ENCODE measurements at regions not wholly inside any gene's neighbourhood (a gene's known extent, or its start where the extent isn't known, plus 50 kb on each side); places are given as distances from the start of the nearest gene placed in this dataset.

GRCh38 chr11:101812546-101812945, 102.3 kb upstream of the CEP126 start:
- Histone ChIP-seq H3K27ac (no peak overlapping the region), H3K9me3 (no peaks in the 10 kb centered on the region), H3K4me1 (peaks cover 0 to 5% (median 0%) of the 10 kb centered on the region in 9 donors), H3K4me3 (no peak overlapping the region), H3K36me3 (no peaks in the 10 kb centered on the region), H3K27me3 (no peaks in the 10 kb centered on the region)
- intact Hi-C loops (cut with DNase I) = no loop called here
- ATAC-seq = no peak
- no peak for TF ChIP-seq CTCF (IDR thresholded peaks at IDR 0.05)
- no peak for DNase-seq
- 65 to 69% methylated on average over 2 of the region's 2 CpGs for WGBS, 2 donors

GRCh38 chr11:101810546-101810945, 104.3 kb upstream of the CEP126 start:
- no peaks in the 10 kb centered on the region for H3K9me3 ChIP-seq
- intact Hi-C loops (cut with DNase I) = no loop called here
- TF ChIP-seq CTCF (IDR thresholded peaks at IDR 0.05) = no peak
- H3K27me3 ChIP-seq = no peaks in the 10 kb centered on the region
- H3K36me3 ChIP-seq = no peaks in the 10 kb centered on the region
- WGBS, 2 donors = 63 to 75% methylated on average over 1 of the region's 1 CpG
- no peaks in the 10 kb centered on the region for H3K4me1 ChIP-seq
- DNase-seq (no peak), ATAC-seq (no peak)
- no peak overlapping the region for H3K27ac ChIP-seq
- H3K4me3 ChIP-seq = no peak overlapping the region

DNA sequence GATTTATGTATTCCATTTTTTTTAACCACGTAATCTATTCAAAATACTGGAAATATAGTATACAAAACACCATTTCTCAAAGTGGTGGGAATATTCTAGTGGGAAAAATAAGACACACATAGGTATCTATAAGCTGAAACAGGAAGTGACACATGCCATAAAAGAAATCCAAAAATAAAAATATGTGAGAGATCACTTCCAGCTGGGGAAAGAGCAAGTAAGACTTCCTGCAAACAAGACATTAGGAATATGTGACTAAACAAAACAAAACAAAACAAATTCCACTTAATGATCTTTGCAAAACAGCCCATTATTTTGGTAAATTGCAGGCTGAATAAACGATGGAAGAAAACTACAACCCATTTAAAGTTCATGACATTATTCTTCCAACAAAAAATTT, 107.3 kb upstream of the CEP126 start:
- 49 to 64% methylated on average over 2 of the region's 2 CpGs for WGBS, 2 donors
- no peak for DNase-seq
- no peak for TF ChIP-seq CTCF (IDR thresholded peaks at IDR 0.05)
- Histone ChIP-seq H3K4me3 (no peak overlapping the region), H3K4me1 (no peaks in the 10 kb centered on the region), H3K27me3 (no peaks in the 10 kb centered on the region), H3K27ac (no peak overlapping the region), H3K9me3 (peaks cover 0 to 2% (median 0%) of the 10 kb centered on the region in 11 donors), H3K36me3 (no peaks in the 10 kb centered on the region)
- intact Hi-C loops (cut with DNase I) = no loop called here
- no peak for ATAC-seq

GRCh38 chr11:101803651-101804050, 111.2 kb upstream of the CEP126 start:
- Histone ChIP-seq H3K27me3 (no peaks in the 10 kb centered on the region), H3K9me3 (peaks cover 0 to 6% (median 0%) of the 10 kb centered on the region in 11 donors), H3K4me1 (no peaks in the 10 kb centered on the region), H3K27ac (no peak overlapping the region), H3K4me3 (no peak overlapping the region), H3K36me3 (no peaks in the 10 kb centered on the region)
- intact Hi-C loops (cut with DNase I) = no loop called here
- TF ChIP-seq CTCF (IDR thresholded peaks at IDR 0.05) = no peak
- WGBS, 2 donors = 57 to 63% methylated on average over 2 of the region's 2 CpGs
- ATAC-seq (no peak), DNase-seq (no peak)

DNA sequence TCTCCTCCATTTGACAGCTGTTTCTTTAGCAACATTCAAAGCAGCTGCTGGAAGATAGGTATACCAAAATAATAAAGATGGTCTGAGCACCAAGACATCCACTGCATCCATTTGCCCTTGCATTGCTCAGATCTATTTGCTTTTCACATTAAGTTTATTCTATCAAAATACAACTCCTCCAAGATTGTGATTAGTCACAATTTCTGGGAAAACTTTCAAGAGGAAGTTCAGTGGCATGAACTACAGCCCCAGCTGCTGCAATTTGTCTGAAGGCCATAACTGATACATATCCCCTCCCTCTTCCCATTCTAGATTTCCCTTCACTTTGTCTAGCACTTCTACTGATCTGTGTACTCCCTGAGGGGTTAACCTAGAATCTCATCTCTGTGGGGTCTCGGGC, 117.5 kb upstream of the CEP126 start:
- no peak for ATAC-seq
- intact Hi-C loops (cut with DNase I) = no loop called here

More for the DNA sequence above, 117.5 kb upstream of the CEP126 start:
- no peak for DNase-seq
- 52 to 59% methylated on average over 1 of the region's 1 CpG for WGBS, 2 donors
- no peaks in the 10 kb centered on the region for H3K36me3 ChIP-seq
- H3K9me3 ChIP-seq = peaks cover 0 to 5% (median 0%) of the 10 kb centered on the region in 11 donors
- TF ChIP-seq CTCF (IDR thresholded peaks at IDR 0.05) = no peak
- no peaks in the 10 kb centered on the region for H3K27me3 ChIP-seq
- no peak overlapping the region for H3K4me3 ChIP-seq
- H3K27ac ChIP-seq = no peak overlapping the region
- H3K4me1 ChIP-seq = no peaks in the 10 kb centered on the region
